Kidney epithelial cell (primary cell): ENCODE measurements at regions not wholly inside any gene's neighbourhood (a gene's known extent, or its start where the extent isn't known, plus 50 kb on each side); places are given as distances from the start of the nearest gene placed in this dataset.

Experiments used
- DNase-seq: peaks from one replicate; pipeline ENCODE4 v3.0.0-alpha.2; 2010; ENCODE audit warnings: low read depth
- H3K27me3 ChIP-seq: 2 replicates; pipeline ENCODE4 v1.6.0; 2011; ENCODE audit warnings: low read length; ENCODE audit not compliant: control insufficient read depth, insufficient read depth
- H3K36me3 ChIP-seq: 2 replicates; pipeline ENCODE4 v1.5.1; 2011; ENCODE audit warnings: low read length; ENCODE audit not compliant: control insufficient read depth, insufficient read depth
- H3K4me3 ChIP-seq: 2 replicates; pipeline ENCODE4 v1.5.1; 2011; ENCODE audit warnings: low read depth, mild to moderate bottlenecking, control low read depth, low read length
- TF ChIP-seq, protein P1 (sequence below): IDR thresholded peaks from 2 replicates; pipeline ENCODE4 v1.5.1; 2011; ENCODE audit warnings: mild to moderate bottlenecking, moderate library complexity, low read length, control low read depth, inconsistent platforms; ENCODE audit not compliant: insufficient read depth, poor library complexity, severe bottlenecking

GRCh38 chr3:152619691-152620090 is 215.2 kb upstream of the P2RY1 start:
- no peak for DNase-seq
- Histone ChIP-seq H3K4me3 (no peak overlapping the region), H3K27me3 (no peaks in the 10 kb centered on the region), H3K36me3 (no peaks in the 10 kb centered on the region)
- TF ChIP-seq, protein P1, sequence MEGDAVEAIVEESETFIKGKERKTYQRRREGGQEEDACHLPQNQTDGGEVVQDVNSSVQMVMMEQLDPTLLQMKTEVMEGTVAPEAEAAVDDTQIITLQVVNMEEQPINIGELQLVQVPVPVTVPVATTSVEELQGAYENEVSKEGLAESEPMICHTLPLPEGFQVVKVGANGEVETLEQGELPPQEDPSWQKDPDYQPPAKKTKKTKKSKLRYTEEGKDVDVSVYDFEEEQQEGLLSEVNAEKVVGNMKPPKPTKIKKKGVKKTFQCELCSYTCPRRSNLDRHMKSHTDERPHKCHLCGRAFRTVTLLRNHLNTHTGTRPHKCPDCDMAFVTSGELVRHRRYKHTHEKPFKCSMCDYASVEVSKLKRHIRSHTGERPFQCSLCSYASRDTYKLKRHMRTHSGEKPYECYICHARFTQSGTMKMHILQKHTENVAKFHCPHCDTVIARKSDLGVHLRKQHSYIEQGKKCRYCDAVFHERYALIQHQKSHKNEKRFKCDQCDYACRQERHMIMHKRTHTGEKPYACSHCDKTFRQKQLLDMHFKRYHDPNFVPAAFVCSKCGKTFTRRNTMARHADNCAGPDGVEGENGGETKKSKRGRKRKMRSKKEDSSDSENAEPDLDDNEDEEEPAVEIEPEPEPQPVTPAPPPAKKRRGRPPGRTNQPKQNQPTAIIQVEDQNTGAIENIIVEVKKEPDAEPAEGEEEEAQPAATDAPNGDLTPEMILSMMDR, result no peak

GRCh38 chr3:152620395-152620794 is 214.5 kb upstream of the P2RY1 start:
- DNase-seq, result no peak
- Histone ChIP-seq H3K27me3 (no peaks in the 10 kb centered on the region), H3K4me3 (no peak overlapping the region), H3K36me3 (no peaks in the 10 kb centered on the region)
- TF ChIP-seq, protein P1, result no peak

GRCh38 chr3:152621006-152621868 is 213.7 kb upstream of the P2RY1 start:
- Histone ChIP-seq H3K4me3 (no peak overlapping the region), H3K27me3 (no peaks in the 10 kb centered on the region), H3K36me3 (no peaks in the 10 kb centered on the region)
- TF ChIP-seq, protein P1, result no peak
- no peak for DNase-seq

- Histone ChIP-seq H3K36me3 (no peaks in the 10 kb centered on the region), H3K4me3 (no peak overlapping the region), H3K27me3 (no peaks in the 10 kb centered on the region)
- no peak for DNase-seq
- TF ChIP-seq, protein P1, result no peak
Measured at GRCh38 chr3:152621967-152622810, 212.7 kb upstream of the P2RY1 start.

GRCh38 chr3:152622811-152623167 is 212.1 kb upstream of the P2RY1 start:
- Histone ChIP-seq H3K27me3 (no peaks in the 10 kb centered on the region), H3K36me3 (no peaks in the 10 kb centered on the region), H3K4me3 (no peak overlapping the region)
- TF ChIP-seq, protein P1, result no peak
- DNase-seq, result no peak
